Activated CD8-positive, alpha-beta memory T cell treated with anti-CD3 and anti-CD28 coated beads, Interleukin-2, amount 50 U/mL, for 24 hours (primary cell): ENCODE measurements at regions not wholly inside any gene's neighbourhood (a gene's known extent, or its start where the extent isn't known, plus 50 kb on each side); places are given as distances from the start of the nearest gene placed in this dataset.
"Not testable (repeated sequence)": the region's sequence is repeated elsewhere in the genome, so short reads cannot be mapped to it uniquely, and the experiment has no call there.

Experiments
- DNase-seq: peaks from one replicate; pipeline ENCODE4 v3.0.0-alpha.2; 2020; ENCODE audit errors: extremely low read depth

DNA sequence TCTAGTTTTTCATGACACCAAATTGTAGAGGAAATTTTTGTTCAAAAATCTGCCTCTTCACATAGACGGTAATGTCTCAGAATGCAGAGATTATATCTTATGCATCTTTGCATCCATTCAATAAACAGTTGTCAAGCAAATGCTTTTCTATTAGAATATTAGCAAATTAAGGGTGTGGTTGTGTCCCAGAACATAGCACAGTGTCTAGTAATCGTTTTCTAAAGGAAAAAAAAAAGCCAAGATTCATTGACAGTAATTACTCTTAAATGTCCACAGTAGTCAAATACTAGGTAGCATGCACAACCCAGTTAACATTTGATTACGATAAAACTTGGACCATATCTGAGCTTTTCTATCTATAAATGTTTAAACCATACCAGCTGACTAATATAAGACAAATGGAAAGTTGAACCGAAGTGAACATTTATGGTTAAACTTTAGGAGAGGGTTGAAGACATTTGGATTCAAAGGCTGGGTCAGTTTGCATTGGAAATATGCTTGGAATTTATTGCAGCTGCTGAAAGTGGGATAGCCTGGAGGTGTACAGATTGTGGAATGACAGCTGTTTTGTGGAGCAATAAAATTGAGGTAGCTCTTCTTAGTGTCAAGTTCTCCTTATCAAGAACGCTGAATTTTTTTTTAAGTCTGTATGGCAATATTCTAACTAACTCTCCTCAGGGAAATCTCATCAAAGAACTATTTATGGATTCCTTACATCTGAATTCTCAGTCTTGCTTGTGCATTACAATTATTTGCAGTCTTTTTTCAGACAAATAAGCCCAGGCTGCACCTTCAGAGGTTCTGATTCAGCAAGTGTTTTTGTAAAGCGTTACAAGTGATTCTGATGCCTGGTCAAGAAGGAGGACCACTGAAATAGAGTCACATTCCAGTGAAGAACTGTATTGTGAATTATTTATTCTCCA, 66.7 kb upstream of the ATP2B1 start:
- DNase-seq: no peak

GRCh38 chr12:89774645-89775044, 66.0 kb upstream of the ATP2B1 start:
- DNase-seq: no peak

DNA sequence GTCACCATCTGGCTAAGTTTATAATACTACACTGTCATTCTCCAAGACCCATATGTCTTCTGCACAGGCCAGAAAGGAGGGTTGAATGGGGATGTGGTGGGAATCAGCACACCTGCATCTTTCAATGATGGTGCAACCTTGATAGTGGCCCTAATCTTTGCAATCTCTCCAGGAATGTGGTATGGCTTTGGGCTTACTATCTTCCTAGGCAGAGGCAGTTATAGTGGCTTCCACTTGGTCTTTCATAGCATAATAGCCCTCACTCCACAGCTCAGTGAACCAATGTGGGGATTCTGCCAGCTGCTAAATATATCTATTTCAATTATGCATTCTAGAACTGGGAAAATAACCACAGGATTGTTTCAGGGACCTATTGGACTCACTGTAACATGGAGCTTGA, 61.8 kb upstream of the ATP2B1 start:
- DNase-seq: no peak

DNA sequence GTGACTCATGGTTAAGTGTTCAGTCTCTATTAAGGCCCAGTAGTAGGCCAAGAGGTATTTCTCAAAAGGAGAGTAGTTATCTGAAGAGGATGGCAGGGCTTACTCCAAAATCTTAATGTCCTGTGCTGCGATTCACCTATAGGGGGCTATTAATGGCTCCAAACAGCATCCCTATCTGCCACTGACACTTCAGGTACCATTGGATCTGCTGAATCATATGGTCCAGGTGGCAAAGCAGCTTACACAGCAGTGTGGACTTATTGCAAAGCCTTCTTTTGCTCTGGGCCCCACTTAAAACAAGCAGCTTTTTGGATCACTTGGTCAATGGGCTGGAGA, 60.8 kb upstream of the ATP2B1 start:
- no peak for DNase-seq

- no peak for DNase-seq
Measured at GRCh38 chr12:89768586-89769482, 60.2 kb upstream of the ATP2B1 start.

DNA sequence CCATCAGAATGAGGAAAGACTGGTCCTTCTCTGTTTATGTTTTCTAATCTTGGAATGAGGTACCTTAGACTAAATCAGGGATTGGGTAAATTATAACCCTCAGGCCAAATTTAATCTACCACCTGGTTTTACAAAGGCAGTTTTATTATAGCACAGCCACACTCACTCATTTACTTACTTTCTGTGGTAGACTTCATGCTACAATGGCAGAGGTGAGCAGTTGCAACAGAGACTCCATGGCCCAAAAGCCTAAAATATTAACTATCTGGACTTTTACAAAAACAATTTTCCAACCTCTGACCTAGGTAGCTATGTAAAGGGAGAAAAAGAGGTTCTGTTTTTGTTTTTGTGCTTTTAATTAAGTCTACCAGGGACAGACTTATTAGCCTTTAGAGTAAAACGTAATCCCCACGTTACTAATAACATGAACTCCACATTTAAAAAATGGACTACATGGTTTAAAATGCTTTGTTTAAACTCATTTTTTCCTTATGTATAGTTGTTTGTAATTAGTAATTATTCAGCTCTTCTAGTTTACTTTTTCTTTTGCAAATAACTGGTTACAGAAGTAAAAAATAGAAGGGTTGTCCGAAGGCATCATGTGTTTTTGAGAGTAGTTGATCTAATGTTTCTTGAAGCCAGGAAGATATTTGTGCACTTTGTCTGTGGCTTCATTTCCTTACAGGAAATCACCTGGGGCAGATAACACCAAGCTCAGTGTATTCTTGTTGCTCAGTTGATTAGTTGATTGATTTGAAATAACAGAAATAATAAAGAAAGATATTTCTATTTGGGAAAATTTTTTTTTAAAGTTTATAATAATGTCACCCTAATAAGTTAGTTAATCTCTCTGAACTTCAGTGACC, 57.6 kb upstream of the ATP2B1 start:
- DNase-seq: no peak

GRCh38 chr12:89764164-89764563, 55.5 kb upstream of the ATP2B1 start:
- not testable (repeated sequence) for DNase-seq

GRCh38 chr12:89762498-89763170, 54.0 kb upstream of the ATP2B1 start:
- DNase-seq: no peak

GRCh38 chr12:89760783-89761182, 52.1 kb upstream of the ATP2B1 start:
- no peak for DNase-seq
